Tibial artery (tissue), 4 donors: ENCODE measurements at regions not wholly inside any gene's neighbourhood (a gene's known extent, or its start where the extent isn't known, plus 50 kb on each side); places are given as distances from the start of the nearest gene placed in this dataset.

ENCODE experiments used
- DNase-seq, 2 donors: peaks; one replicate each; pipeline ENCODE4 v3.0.0-alpha.2; 2019
- H3K27ac ChIP-seq, 2 donors: fragments of 200-600 bp; sonication (generic) in 1 of 2; 1 replicate in 1 of 2; 2 replicates in 1 of 2; pipeline ENCODE4 v1.5.1; 2018 to 2019; ENCODE audit warnings: mild to moderate bottlenecking in 1 of 2
- H3K27me3 ChIP-seq, 2 donors: fragments of 200-600 bp; sonication (generic) in 1 of 2; one replicate each; pipeline versions ENCODE4 v1.5.1 to v1.6.0; 2016 to 2019
- H3K36me3 ChIP-seq, 3 donors: fragments of 200-600 bp; sonication (generic) in 2 of 3; one replicate each; pipeline ENCODE4 v1.5.1; 2016 to 2019; ENCODE audit warnings: mild to moderate bottlenecking in 2 of 3
- H3K4me1 ChIP-seq, 4 donors: fragments of 200-600 bp; sonication (generic) in 2 of 4; 1 replicate in 3 of 4; 2 replicates in 1 of 4; pipeline ENCODE4 v1.5.1; 2016 to 2019
- H3K4me3 ChIP-seq, 2 donors: fragments of 200-600 bp; sonication (generic) in 1 of 2; 1 replicate in 1 of 2; 2 replicates in 1 of 2; pipeline ENCODE4 v1.5.1; 2018 to 2019; ENCODE audit warnings: mild to moderate bottlenecking in 2 of 2
- H3K9me3 ChIP-seq, 3 donors: fragments of 200-600 bp; sonication (generic) in 1 of 3; one replicate each; pipeline ENCODE4 v1.5.1; 2016 to 2019
- intact Hi-C: fragments of 100-400 bp; cut with DNase I; formaldehyde crosslinking; loops from one replicate; pipeline ENCODE4 v1.15.0; 2023; ENCODE audit warnings: low total_unique reads
- TF ChIP-seq, protein P1 (sequence below), 2 experiments: fragments of 200-600 bp in 1 of 2; fragments of 450-650 bp in 1 of 2; IDR thresholded peaks; one replicate each; pipeline ENCODE4 v1.5.1; 2017 to 2019; ENCODE audit warnings: antibody characterized with exemption in 2 of 2, mild to moderate bottlenecking in 1 of 2, moderate library complexity in 1 of 2

- H3K36me3 ChIP-seq, result no peaks in the 10 kb centered on the region
- H3K4me3 ChIP-seq, result no peak overlapping the region
- peaks cover 0 to 23% (median 4%) of the 10 kb centered on the region in 4 donors for H3K4me1 ChIP-seq
- no peak for DNase-seq
- no peak overlapping the region for H3K27ac ChIP-seq
- TF ChIP-seq, protein P1, sequence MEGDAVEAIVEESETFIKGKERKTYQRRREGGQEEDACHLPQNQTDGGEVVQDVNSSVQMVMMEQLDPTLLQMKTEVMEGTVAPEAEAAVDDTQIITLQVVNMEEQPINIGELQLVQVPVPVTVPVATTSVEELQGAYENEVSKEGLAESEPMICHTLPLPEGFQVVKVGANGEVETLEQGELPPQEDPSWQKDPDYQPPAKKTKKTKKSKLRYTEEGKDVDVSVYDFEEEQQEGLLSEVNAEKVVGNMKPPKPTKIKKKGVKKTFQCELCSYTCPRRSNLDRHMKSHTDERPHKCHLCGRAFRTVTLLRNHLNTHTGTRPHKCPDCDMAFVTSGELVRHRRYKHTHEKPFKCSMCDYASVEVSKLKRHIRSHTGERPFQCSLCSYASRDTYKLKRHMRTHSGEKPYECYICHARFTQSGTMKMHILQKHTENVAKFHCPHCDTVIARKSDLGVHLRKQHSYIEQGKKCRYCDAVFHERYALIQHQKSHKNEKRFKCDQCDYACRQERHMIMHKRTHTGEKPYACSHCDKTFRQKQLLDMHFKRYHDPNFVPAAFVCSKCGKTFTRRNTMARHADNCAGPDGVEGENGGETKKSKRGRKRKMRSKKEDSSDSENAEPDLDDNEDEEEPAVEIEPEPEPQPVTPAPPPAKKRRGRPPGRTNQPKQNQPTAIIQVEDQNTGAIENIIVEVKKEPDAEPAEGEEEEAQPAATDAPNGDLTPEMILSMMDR (IDR thresholded peaks at IDR 0.05), result no peak
- intact Hi-C loops, result no loop called here
- H3K9me3 ChIP-seq, result no peaks in the 10 kb centered on the region
- H3K27me3 ChIP-seq, result no peaks in the 10 kb centered on the region
These were observed 155.6 kb upstream of the SMLR1 start for GRCh38 chr6:130671577-130671976.

- Histone ChIP-seq H3K36me3 (no peaks in the 10 kb centered on the region), H3K9me3 (no peaks in the 10 kb centered on the region), H3K4me1 (peaks cover 0 to 23% (median 4%) of the 10 kb centered on the region in 4 donors), H3K4me3 (no peak overlapping the region), H3K27me3 (no peaks in the 10 kb centered on the region), H3K27ac (no peak overlapping the region)
- TF ChIP-seq, protein P1 (IDR thresholded peaks at IDR 0.05), result no peak
- DNase-seq, result no peak
- intact Hi-C loops, result no loop called here
These were observed 155.1 kb upstream of the SMLR1 start for GRCh38 chr6:130672153-130672552.

DNA sequence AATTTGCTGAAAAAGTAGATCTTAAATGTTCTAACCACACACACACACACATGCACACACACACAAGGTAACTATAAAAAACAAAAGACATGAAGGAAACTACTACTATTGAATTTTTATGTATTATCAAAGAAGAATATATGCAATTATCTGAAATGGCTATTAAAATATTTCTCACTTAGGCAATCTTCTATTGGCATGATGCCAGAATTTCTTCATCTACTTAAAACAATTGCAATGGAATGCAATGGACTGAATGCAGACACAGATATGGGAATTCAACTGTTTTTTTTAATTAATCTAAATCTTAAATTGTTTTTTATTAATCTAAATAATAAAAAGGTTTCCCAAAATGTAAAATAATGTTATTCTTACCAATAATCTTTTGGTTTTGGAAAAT, 152.6 kb upstream of the SMLR1 start:
- Histone ChIP-seq H3K27ac (no peak overlapping the region), H3K4me3 (no peak overlapping the region), H3K4me1 (peaks cover 0 to 29% (median 4%) of the 10 kb centered on the region in 4 donors), H3K36me3 (no peaks in the 10 kb centered on the region), H3K27me3 (no peaks in the 10 kb centered on the region), H3K9me3 (no peaks in the 10 kb centered on the region)
- intact Hi-C loops, result no loop called here
- DNase-seq, result no peak
- TF ChIP-seq, protein P1 (IDR thresholded peaks at IDR 0.05), result no peak

- Histone ChIP-seq H3K9me3 (no peaks in the 10 kb centered on the region), H3K27me3 (no peaks in the 10 kb centered on the region), H3K27ac (no peak overlapping the region), H3K4me1 (peaks cover 0 to 34% (median 4%) of the 10 kb centered on the region in 4 donors), H3K36me3 (no peaks in the 10 kb centered on the region), H3K4me3 (no peak overlapping the region)
- DNase-seq, result no peak
- TF ChIP-seq, protein P1 (IDR thresholded peaks at IDR 0.05), result no peak
- intact Hi-C loops, result no loop called here
These were observed 152.1 kb upstream of the SMLR1 start for GRCh38 chr6:130675072-130675471.

GRCh38 chr6:130676077-130676772, 151.0 kb upstream of the SMLR1 start:
- intact Hi-C loops, result no loop called here
- TF ChIP-seq, protein P1 (IDR thresholded peaks at IDR 0.05), result no peak
- no peak for DNase-seq
- H3K4me3 ChIP-seq, result no peak overlapping the region
- peak overlapping the region in 1 of 2 donors; percentile 3 for H3K27ac ChIP-seq
- H3K4me1 ChIP-seq, result peaks cover 0 to 36% (median 4%) of the 10 kb centered on the region in 4 donors
- no peaks in the 10 kb centered on the region for H3K27me3 ChIP-seq
- H3K36me3 ChIP-seq, result no peaks in the 10 kb centered on the region
- H3K9me3 ChIP-seq, result no peaks in the 10 kb centered on the region
